HEK293 (cell line): ENCODE measurements at regions not wholly inside any gene's neighbourhood (a gene's known extent, or its start where the extent isn't known, plus 50 kb on each side); places are given as distances from the start of the nearest gene placed in this dataset.

Source experiments
- CTCF ChIA-PET: fragments of 350-600 bp; formaldehyde crosslinking; extraction: SDS; loops from one replicate; lab custom pipeline; 2021; ENCODE audit warnings: antibody characterized with exemption; lab: Yijun Ruan, JAX
- POLR2A ChIA-PET: fragments of 300-600 bp; formaldehyde crosslinking; extraction: SDS; loops from one replicate; lab custom pipeline; 2020; ENCODE audit warnings: antibody characterized with exemption, inconsistent platforms; lab: Yijun Ruan, JAX
- H3K27ac ChIP-seq: fragments of 200-500 bp; sonication (Bioruptor generic); 2 replicates; pipeline ENCODE4 v1.5.1; 2014; ENCODE audit warnings: low read depth, low read length, control low read depth, inconsistent platforms; ENCODE audit errors: extremely low read depth
- H3K36me3 ChIP-seq, 2 experiments: fragments of 200-500 bp in 1 of 2; sonication (Bioruptor generic) in 1 of 2; 1 replicate in 1 of 2; 2 replicates in 1 of 2; pipeline ENCODE4 v1.5.1; 2014 to 2017; ENCODE audit warnings: inconsistent platforms in 2 of 2, low read length in 2 of 2; ENCODE audit not compliant: control insufficient read depth in 2 of 2, insufficient read depth in 1 of 2
- H3K4me1 ChIP-seq: fragments of 200-500 bp; sonication (Bioruptor generic); 2 replicates; pipeline ENCODE4 v1.5.1; 2014; ENCODE audit warnings: mild to moderate bottlenecking, low read length, inconsistent platforms; ENCODE audit not compliant: control insufficient read depth, insufficient read depth
- H3K4me3 ChIP-seq: 2 replicates; pipeline ENCODE4 v1.5.1; 2011; ENCODE audit warnings: low read depth, mild to moderate bottlenecking, control low read depth, low read length, moderate library complexity
- H3K9me3 ChIP-seq: fragments of 200-500 bp; sonication (Bioruptor generic); 2 replicates; pipeline ENCODE4 v1.5.1; 2014; ENCODE audit warnings: low read depth, low read length, inconsistent platforms; ENCODE audit not compliant: control insufficient read depth, insufficient read depth
- GLIS2 ChIP-seq: fragments of 450-650 bp; formaldehyde crosslinking; IDR thresholded peaks from 2 replicates; pipeline ENCODE4 v1.5.1; 2016; ENCODE audit warnings: missing biosample characterization, missing genetic modification characterization
- HOXD13 ChIP-seq: sonication (generic); formaldehyde crosslinking; IDR thresholded peaks from 2 replicates; pipeline ENCODE4 v1.8.0; 2022; ENCODE audit warnings: missing genetic modification reagents, borderline replicate concordance
- MYNN ChIP-seq: fragments of 450-650 bp; formaldehyde crosslinking; IDR thresholded peaks from 2 replicates; pipeline ENCODE4 v1.5.1; 2016; ENCODE audit warnings: missing biosample characterization, missing genetic modification characterization, borderline replicate concordance
- MZF1 ChIP-seq: fragments of 450-650 bp; formaldehyde crosslinking; IDR thresholded peaks from 2 replicates; pipeline ENCODE4 v1.5.1; 2017; ENCODE audit warnings: missing biosample characterization, missing genetic modification characterization, borderline replicate concordance
- ZBTB10 ChIP-seq: fragments of 450-650 bp; formaldehyde crosslinking; IDR thresholded peaks from 2 replicates; pipeline ENCODE4 v1.5.1; 2016; ENCODE audit warnings: missing biosample characterization, missing genetic modification characterization
- ZEB2 ChIP-seq: fragments of 450-650 bp; formaldehyde crosslinking; IDR thresholded peaks from 2 replicates; pipeline ENCODE4 v1.5.1; 2016; ENCODE audit warnings: missing biosample characterization, missing genetic modification characterization
- ZFHX2 ChIP-seq: fragments of 450-650 bp; formaldehyde crosslinking; conservative IDR thresholded peaks from 2 replicates; pipeline ENCODE4 v1.5.1; 2016; ENCODE audit warnings: missing biosample characterization, missing genetic modification characterization
- ZNF16 ChIP-seq: fragments of 450-650 bp; formaldehyde crosslinking; IDR thresholded peaks from 2 replicates; pipeline ENCODE4 v1.5.1; 2016; ENCODE audit warnings: low read depth, missing biosample characterization, missing genetic modification characterization
- ZNF341 ChIP-seq: fragments of 450-650 bp; formaldehyde crosslinking; IDR thresholded peaks from 2 replicates; pipeline ENCODE4; 2016; ENCODE audit warnings: low read depth, missing biosample characterization, missing genetic modification characterization
- ZNF571 ChIP-seq: fragments of 450-650 bp; formaldehyde crosslinking; IDR thresholded peaks from 2 replicates; pipeline ENCODE4 v1.5.0; 2017; ENCODE audit warnings: missing biosample characterization, missing genetic modification characterization
- ZNF692 ChIP-seq: fragments of 450-650 bp; formaldehyde crosslinking; IDR thresholded peaks from 2 replicates; pipeline ENCODE4 v1.5.1; 2016; ENCODE audit warnings: missing biosample characterization, missing genetic modification characterization
- ZNF701 ChIP-seq: fragments of 450-650 bp; formaldehyde crosslinking; IDR thresholded peaks from 2 replicates; pipeline ENCODE4 v1.5.1; 2016; ENCODE audit warnings: missing biosample characterization, missing genetic modification characterization
- ZNF76 ChIP-seq: fragments of 450-650 bp; formaldehyde crosslinking; IDR thresholded peaks from 2 replicates; pipeline ENCODE4; 2016; ENCODE audit warnings: low read depth, missing biosample characterization, missing genetic modification characterization, borderline replicate concordance
- ZNF837 ChIP-seq: fragments of 450-650 bp; formaldehyde crosslinking; IDR thresholded peaks from 2 replicates; pipeline ENCODE4 v1.5.1; 2016; ENCODE audit warnings: missing biosample characterization, missing genetic modification characterization
- TF ChIP-seq, protein P1 (sequence below): fragments of 450-650 bp; formaldehyde crosslinking; IDR thresholded peaks from 2 replicates; pipeline ENCODE4 v1.5.1; 2016; ENCODE audit warnings: missing biosample characterization, missing genetic modification characterization
- TF ChIP-seq, protein P2 (sequence below): fragments of 450-650 bp; IDR thresholded peaks from 2 replicates; pipeline ENCODE4 v1.5.1; 2018; ENCODE audit warnings: missing biosample characterization, mild to moderate bottlenecking, missing genetic modification characterization

DNA sequence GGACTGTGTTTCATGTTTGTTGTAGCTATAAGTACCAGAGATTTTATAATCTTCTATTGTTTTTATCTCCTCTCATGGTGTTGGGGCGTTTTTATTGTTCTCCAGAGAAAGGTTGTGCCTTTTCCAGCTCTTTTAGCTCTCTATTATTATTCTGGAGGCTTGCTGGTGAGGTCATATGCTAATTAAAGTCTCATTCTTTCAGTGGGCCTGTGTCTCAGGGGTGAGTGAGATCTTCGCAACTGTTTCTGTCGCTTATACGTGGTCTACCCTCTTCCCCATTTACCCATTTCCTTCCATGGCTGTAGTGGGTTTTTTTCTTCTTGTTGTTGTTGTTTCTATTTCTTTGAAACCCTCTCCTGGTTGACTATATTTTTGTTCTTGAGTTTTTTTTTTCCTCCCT is 584.9 kb downstream of the TMEM182 start (continued):
- TF ChIP-seq ZNF692 (tag by site-specific recombination) (no peak), ZEB2 (tag by site-specific recombination) (no peak), MZF1 (tag by site-specific recombination) (no peak), ZNF76 (tag by site-specific recombination) (no peak), MYNN (tag by site-specific recombination) (no peak)
- TF ChIP-seq, all 188 proteins: peak for 0

GRCh38 chr2:103353774-103354173 is 591.9 kb downstream of the TMEM182 start:
- H3K4me3 ChIP-seq, result no peak overlapping the region
- POLR2A ChIA-PET, result no interaction called here
- CTCF ChIA-PET, result no interaction called here
- H3K4me1 ChIP-seq, result no peaks in the 10 kb centered on the region
- H3K36me3 ChIP-seq, result no peaks in the 10 kb centered on the region
- TF ChIP-seq, protein P1, sequence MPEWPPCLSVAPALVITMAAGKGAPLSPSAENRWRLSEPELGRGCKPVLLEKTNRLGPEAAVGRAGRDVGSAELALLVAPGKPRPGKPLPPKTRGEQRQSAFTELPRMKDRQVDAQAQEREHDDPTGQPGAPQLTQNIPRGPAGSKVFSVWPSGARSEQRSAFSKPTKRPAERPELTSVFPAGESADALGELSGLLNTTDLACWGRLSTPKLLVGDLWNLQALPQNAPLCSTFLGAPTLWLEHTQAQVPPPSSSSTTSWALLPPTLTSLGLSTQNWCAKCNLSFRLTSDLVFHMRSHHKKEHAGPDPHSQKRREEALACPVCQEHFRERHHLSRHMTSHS, result no peak
- no peak for TF ChIP-seq HOXD13 (CRISPR knock-in tag)
- no peaks in the 10 kb centered on the region for H3K9me3 ChIP-seq
- no peak overlapping the region for H3K27ac ChIP-seq

DNA sequence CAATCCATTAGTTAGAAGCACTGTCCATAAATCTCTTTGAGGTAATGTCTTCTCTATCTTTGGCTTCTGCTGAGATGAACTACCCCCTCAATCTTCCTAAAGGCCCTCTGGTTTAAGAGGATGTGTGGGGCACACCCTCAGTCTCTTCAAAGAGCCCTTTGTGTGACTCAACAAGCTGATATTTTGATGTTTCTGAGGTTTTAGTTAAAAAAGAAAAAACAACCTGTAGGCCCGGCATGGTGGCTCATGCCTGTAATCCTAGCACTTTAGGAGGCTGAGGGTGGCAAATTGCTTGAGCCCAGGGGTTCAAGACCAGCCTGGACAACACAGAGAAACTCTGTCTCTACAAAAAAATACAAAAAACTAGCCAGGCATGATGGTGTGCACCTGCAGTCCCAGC is 593.5 kb downstream of the TMEM182 start:
- CTCF ChIA-PET, result interaction anchor here (0.6 to 0.7 kb wide), 2 partner anchors 194 to 289 kb away, joined by 4 read pairs; no protein-coding TSS in a partner anchor
- TF ChIP-seq ZNF837 (tag by site-specific recombination), result no peak
- Histone ChIP-seq H3K4me1 (no peaks in the 10 kb centered on the region), H3K36me3 (no peaks in the 10 kb centered on the region), H3K27ac (no peak overlapping the region), H3K9me3 (no peaks in the 10 kb centered on the region), H3K4me3 (no peak overlapping the region)
- POLR2A ChIA-PET, result no interaction called here

DNA sequence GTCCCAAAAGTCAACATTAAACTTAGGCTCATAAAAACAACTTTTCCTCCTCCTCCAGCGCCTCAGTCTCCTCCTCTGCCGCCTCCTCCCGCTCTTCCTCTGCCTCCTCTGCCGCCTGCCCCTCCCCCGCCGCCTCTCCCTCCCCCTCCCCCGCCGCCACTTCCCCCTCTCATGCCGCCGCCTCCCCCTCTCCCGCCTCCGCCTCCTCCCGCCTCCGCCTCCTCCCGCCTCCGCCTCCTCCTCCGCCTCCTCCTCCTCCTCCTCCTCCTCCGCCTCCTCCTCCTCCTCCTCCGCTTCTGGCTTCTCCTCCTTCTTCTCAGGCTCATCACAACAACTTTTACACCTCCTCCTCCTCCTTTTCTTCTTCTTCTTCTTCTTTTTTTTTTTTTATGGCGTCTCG is 599.9 kb downstream of the TMEM182 start:
- CTCF ChIA-PET, result no interaction called here
- H3K4me1 ChIP-seq, result no peaks in the 10 kb centered on the region
- POLR2A ChIA-PET, result no interaction called here
- H3K27ac ChIP-seq, result no peak overlapping the region
- no peaks in the 10 kb centered on the region for H3K36me3 ChIP-seq
- no peak overlapping the region for H3K4me3 ChIP-seq
- no peaks in the 10 kb centered on the region for H3K9me3 ChIP-seq
- TF ChIP-seq, protein P2, sequence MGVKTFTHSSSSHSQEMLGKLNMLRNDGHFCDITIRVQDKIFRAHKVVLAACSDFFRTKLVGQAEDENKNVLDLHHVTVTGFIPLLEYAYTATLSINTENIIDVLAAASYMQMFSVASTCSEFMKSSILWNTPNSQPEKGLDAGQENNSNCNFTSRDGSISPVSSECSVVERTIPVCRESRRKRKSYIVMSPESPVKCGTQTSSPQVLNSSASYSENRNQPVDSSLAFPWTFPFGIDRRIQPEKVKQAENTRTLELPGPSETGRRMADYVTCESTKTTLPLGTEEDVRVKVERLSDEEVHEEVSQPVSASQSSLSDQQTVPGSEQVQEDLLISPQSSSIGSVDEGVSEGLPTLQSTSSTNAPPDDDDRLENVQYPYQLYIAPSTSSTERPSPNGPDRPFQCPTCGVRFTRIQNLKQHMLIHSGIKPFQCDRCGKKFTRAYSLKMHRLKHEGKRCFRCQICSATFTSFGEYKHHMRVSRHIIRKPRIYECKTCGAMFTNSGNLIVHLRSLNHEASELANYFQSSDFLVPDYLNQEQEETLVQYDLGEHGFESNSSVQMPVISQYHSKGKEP, result no peak
- TF ChIP-seq ZNF571 (tag by site-specific recombination), result no peak
- TF ChIP-seq ZNF341 (tag by site-specific recombination), result no peak
- no peak for TF ChIP-seq ZFHX2 (tag by site-specific recombination)
- no peak for TF ChIP-seq ZBTB10 (tag by site-specific recombination)
- no peak for TF ChIP-seq ZNF16 (tag by site-specific recombination)
- TF ChIP-seq GLIS2 (tag by site-specific recombination), result no peak
- no peak for TF ChIP-seq ZNF701 (tag by site-specific recombination)
